Fibroblast of the aortic adventitia (primary cell): ENCODE measurements at regions not wholly inside any gene's neighbourhood (a gene's known extent, or its start where the extent isn't known, plus 50 kb on each side); places are given as distances from the start of the nearest gene placed in this dataset.

Source experiments
- DNase-seq: peaks from one replicate; pipeline ENCODE4 v3.0.0-alpha.2; 2010; ENCODE audit warnings: low read depth
- H3K4me3 ChIP-seq: 2 replicates; pipeline ENCODE4 v1.5.1; 2011; ENCODE audit warnings: low read depth, mild to moderate bottlenecking, control low read depth, low read length, moderate library complexity
- TF ChIP-seq, protein P1 (sequence below): IDR thresholded peaks from 2 replicates; pipeline ENCODE4 v1.5.1; 2011; ENCODE audit warnings: mild to moderate bottlenecking, low read length, control low read depth, inconsistent platforms; ENCODE audit not compliant: insufficient read depth

DNA sequence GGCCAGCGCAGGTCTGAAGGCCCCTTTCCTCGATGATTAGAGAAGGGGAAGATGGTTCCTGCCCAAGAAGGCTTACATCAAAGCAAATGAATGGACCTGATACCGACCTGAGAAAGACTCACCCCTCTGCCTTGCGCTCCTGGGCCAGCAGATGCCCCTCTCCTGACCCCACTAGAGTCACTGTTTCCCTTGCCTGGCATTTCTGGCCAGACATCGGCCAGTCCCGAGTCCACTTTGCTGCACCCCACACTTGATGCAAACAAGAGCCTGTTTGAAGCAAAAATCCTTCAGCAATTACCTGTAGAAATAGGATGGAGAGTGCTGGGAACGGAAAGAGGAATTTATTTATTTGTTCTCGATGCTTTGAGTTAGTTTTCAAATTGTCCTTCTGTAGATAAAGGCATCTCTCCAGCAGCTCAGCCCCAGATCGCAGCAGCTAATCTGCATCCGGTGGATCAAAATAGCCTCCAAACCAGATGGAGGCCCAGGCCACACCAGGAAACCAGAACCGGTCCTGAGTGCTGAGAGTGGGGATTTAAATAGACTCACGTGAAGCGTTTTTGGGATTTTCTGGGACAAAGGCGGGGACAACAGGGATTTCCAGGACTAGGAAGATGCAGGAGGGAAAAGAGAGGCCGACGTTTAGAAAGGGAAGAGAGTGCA, 148.6 kb downstream of the TRIM29 start:
- no peak for DNase-seq
- H3K4me3 ChIP-seq = no peak overlapping the region
- TF ChIP-seq, protein P1, sequence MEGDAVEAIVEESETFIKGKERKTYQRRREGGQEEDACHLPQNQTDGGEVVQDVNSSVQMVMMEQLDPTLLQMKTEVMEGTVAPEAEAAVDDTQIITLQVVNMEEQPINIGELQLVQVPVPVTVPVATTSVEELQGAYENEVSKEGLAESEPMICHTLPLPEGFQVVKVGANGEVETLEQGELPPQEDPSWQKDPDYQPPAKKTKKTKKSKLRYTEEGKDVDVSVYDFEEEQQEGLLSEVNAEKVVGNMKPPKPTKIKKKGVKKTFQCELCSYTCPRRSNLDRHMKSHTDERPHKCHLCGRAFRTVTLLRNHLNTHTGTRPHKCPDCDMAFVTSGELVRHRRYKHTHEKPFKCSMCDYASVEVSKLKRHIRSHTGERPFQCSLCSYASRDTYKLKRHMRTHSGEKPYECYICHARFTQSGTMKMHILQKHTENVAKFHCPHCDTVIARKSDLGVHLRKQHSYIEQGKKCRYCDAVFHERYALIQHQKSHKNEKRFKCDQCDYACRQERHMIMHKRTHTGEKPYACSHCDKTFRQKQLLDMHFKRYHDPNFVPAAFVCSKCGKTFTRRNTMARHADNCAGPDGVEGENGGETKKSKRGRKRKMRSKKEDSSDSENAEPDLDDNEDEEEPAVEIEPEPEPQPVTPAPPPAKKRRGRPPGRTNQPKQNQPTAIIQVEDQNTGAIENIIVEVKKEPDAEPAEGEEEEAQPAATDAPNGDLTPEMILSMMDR = no peak

DNA sequence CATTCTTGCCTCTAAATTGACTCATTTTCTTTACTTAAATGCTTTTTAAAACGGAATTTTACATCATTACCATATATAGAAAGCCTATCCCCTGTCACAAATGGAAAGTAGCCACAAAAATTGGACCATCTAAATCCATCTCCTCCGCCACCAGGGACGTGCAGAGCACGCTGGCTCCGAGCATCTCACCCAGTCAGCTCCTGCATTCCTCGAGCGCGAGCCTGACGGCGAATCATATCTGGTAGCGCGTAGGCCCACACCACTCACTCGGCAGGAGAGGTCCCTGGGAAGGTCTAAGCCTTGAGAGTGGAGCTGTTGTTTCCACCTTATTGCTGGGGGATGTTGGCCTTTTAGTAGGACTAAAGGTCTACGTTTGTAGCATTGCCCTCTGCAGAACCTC, 152.4 kb downstream of the TRIM29 start:
- H3K4me3 ChIP-seq = no peak overlapping the region
- TF ChIP-seq, protein P1 = no peak
- DNase-seq = no peak

DNA sequence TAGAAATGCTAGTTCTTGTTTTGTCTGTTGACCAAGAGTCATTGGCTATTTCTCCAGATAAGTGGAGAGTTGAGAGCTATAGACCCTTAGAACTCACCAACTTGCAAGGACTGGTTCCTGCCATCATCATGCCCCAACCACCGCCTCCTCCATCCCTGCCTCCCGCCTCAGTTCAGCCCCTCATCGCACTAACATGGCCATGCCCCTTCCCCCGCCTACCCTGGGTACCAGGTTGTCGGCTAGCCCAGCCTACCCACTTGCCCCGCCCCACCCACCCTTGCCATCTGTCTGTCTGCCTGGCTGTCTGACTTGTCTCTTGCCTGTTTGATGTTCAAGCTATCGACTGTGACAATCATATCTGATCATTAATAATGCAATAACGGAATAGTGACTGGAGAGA, 154.1 kb downstream of the TRIM29 start:
- TF ChIP-seq, protein P1 = no peak
- DNase-seq = no peak
- H3K4me3 ChIP-seq = no peak overlapping the region

DNA sequence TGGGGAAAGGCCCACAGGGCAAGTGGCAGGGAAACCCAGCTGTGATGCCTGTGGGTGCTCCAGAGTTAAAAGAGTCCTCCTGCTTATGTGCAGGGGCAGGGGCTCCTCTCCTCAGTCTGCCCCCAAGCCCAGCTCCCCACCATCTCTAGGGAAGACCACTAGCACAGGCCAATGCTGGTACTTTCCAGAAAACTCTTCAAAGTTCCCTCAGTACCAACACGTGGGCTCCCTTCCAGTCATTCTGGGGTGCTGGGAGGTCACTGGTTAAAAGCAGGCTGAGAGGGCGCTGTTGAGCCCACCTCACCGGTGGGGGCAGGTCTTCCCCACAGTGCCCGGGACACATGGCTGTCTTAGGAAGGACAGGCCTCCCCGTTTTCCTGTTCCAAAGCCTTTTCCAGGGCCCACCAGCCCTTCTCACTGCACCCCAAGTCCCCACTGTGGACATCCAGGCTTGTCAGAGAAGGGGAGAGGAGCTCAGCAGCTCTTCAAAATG, 154.6 kb downstream of the TRIM29 start:
- no peak for DNase-seq
- TF ChIP-seq, protein P1 = no peak
- no peak overlapping the region for H3K4me3 ChIP-seq

DNA sequence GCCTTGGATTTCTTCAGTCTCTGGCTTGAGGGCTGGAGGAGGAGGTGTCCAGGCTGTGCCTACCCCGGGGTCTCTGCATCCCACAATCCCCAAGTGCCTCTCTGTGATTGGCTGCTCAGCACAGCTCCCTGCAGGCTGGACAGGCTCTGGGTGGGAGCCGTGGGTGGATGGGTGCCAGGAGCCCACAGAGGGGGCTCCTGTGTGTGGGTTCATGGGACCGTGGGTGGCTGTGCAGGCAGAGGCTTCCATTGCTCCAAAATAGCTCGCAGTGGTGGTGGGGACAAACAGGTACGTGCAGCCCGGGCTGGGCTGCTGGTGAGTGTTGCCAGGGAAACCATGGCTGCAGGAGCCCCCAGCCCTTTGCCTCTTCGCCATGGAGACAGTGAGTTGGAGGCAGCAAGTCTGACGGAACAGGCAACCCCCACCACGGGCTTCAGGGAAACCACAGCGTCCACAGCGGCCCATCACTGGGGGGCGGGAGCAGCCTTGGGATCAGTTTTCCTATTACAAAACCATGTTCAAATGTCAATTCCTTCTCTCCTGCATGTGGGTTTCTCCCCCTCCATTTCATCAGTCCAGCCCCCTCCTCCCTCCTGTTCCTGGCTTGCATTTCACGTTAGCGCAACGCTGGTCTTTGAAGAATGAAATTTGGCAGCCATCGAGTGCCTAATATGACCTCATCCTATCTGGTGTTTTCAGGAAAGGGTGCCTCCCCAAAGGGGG, 155.2 kb downstream of the TRIM29 start:
- H3K4me3 ChIP-seq = no peak overlapping the region
- TF ChIP-seq, protein P1 = no peak
- DNase-seq = peak; percentile 7

DNA sequence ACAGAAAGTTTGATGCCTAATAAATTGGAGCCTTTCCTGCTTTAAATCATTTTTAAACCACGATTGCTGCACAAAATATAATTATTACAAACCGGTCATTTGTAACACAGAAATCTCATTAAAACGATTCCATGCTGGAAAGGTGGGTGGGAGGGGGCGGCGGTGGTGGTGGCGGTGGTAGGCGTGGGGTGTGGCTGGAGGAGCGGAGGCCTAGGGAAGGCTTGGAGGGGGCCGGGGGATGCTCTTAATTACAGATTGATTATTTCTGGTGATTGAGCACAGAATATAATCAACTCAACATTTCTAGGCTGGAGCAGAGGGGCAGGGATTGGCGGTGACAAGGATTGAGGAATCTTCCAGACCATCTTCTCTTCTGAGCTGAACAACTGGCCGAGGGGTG, 157.5 kb downstream of the TRIM29 start:
- H3K4me3 ChIP-seq = no peak overlapping the region
- TF ChIP-seq, protein P1 = no peak
- DNase-seq = no peak
